Progenitor cell of endocrine pancreas (in vitro differentiated cells): ENCODE measurements at regions not wholly inside any gene's neighbourhood (a gene's known extent, or its start where the extent isn't known, plus 50 kb on each side); places are given as distances from the start of the nearest gene placed in this dataset.
"Not testable (repeated sequence)": the region's sequence is repeated elsewhere in the genome, so short reads cannot be mapped to it uniquely, and the experiment has no call there.

Experiments used
- DNase-seq: peaks from one replicate; pipeline ENCODE4 v3.0.0; 2021; ENCODE audit warnings: low spot score; ENCODE audit not compliant: unreplicated experiment
- H3K27ac Mint-ChIP-seq: 2 replicates; pipeline ENCODE4 v1.8.0; 2021; ENCODE audit warnings: mild to moderate bottlenecking, moderate library complexity, mixed read lengths
- H3K27me3 Mint-ChIP-seq: 2 replicates; pipeline ENCODE4 v1.8.0; 2021; ENCODE audit warnings: mixed read lengths
- H3K36me3 Mint-ChIP-seq: 2 replicates; pipeline ENCODE4 v1.8.0; 2022; ENCODE audit warnings: mixed read lengths; ENCODE audit not compliant: insufficient read depth
- H3K4me1 Mint-ChIP-seq: 2 replicates; pipeline ENCODE4 v1.8.0; 2021; ENCODE audit warnings: low read depth, mixed read lengths
- H3K4me3 Mint-ChIP-seq: 2 replicates; pipeline ENCODE4 v1.8.0; 2021; ENCODE audit warnings: low read depth, mild to moderate bottlenecking, moderate library complexity, mixed read lengths
- H3K9me3 Mint-ChIP-seq: 2 replicates; pipeline ENCODE4 v1.8.0; 2021; ENCODE audit warnings: low read depth, mixed read lengths
- TF ChIP-seq, protein P1 (sequence below): fragments of 200-600 bp; sonication (generic); IDR thresholded peaks from one replicate; pipeline ENCODE4 v1.5.0; 2021; ENCODE audit warnings: antibody characterized with exemption, mild to moderate bottlenecking; ENCODE audit not compliant: unreplicated experiment

DNA sequence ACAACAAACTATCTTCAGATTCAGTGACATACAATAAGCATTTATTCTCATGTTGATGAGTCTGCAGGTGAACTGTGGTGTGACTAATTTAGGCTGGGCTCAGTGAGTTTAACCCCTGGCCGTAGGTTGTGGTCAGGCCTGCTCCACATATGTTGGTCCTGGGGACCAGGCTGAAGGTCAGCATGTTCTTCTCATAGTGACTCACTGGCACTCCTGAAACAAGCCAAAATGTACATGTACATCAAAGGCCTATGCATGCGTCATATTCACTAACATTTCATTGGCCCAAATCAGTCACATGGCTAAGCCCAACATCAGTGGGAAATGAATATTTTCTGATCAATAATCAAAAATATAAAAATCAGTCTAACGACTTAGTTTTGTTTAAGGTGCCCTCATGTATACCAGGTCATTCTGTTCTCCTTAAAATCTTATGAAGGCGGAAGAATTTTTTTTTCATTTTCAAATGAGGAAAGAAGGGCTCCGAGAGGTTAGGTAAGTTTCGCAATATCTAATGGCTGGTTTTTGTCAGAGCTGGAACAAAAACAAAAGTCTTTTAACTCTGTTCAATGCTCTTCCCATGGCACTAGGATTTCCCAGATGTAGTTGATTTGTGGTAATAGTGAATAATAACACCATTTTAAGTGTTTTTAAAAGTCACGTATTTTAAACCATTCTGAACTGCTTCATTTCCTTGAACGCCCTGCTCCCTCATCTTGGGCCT is 148.5 kb downstream of the MFSD1 start:
- H3K9me3 Mint-ChIP-seq: no peaks in the 10 kb centered on the region
- TF ChIP-seq, protein P1, sequence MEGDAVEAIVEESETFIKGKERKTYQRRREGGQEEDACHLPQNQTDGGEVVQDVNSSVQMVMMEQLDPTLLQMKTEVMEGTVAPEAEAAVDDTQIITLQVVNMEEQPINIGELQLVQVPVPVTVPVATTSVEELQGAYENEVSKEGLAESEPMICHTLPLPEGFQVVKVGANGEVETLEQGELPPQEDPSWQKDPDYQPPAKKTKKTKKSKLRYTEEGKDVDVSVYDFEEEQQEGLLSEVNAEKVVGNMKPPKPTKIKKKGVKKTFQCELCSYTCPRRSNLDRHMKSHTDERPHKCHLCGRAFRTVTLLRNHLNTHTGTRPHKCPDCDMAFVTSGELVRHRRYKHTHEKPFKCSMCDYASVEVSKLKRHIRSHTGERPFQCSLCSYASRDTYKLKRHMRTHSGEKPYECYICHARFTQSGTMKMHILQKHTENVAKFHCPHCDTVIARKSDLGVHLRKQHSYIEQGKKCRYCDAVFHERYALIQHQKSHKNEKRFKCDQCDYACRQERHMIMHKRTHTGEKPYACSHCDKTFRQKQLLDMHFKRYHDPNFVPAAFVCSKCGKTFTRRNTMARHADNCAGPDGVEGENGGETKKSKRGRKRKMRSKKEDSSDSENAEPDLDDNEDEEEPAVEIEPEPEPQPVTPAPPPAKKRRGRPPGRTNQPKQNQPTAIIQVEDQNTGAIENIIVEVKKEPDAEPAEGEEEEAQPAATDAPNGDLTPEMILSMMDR: no peak
- H3K4me3 Mint-ChIP-seq: no peak overlapping the region
- H3K36me3 Mint-ChIP-seq: no peaks in the 10 kb centered on the region
- no peak for DNase-seq
- no peaks in the 10 kb centered on the region for H3K4me1 Mint-ChIP-seq
- H3K27me3 Mint-ChIP-seq: no peaks in the 10 kb centered on the region
- no peak overlapping the region for H3K27ac Mint-ChIP-seq

DNA sequence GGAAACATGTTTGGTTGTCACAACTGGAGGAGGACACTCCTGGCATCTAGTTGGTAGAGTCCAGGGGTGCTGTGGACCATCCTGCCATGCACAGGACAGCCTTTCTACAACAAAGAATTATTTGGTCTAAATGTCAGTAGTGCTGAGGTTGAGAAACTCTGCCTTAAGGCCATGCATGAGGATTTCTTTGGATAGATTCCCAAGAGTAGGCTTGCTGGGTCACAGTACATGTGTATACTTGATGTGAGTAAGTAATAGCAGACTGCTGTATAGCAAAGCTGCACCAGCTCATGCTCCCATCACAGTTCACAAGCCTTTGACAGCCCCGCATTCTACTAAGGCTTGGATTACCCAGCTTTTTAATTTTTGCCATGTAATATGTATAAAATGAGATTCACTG is 151.3 kb downstream of the MFSD1 start:
- Mint-ChIP-seq H3K4me1 (no peaks in the 10 kb centered on the region), H3K27me3 (peaks cover 3% of the 10 kb centered on the region), H3K36me3 (no peaks in the 10 kb centered on the region), H3K27ac (no peak overlapping the region), H3K9me3 (peaks cover 3% of the 10 kb centered on the region), H3K4me3 (no peak overlapping the region)
- TF ChIP-seq, protein P1: no peak
- no peak for DNase-seq

DNA sequence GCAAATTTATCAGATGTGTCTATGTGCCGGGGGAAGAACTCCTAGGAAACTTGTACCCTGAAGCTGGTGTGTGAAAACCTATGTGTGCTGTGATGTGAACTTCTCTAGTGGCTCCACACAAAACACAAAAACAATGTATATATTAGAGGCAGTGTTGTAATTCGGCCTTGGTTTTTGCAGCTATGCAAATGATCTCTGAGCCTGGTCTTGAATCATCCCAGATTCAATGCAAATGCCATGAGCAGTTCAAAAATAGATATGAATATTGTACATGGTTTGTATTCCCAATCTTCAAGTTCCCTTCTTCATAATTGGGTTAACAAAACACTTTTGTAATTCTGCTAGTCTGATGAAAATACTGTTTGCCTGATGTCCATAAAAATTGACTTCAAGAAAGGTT is 152.6 kb downstream of the MFSD1 start:
- no peak overlapping the region for H3K27ac Mint-ChIP-seq
- H3K27me3 Mint-ChIP-seq: peaks cover 3% of the 10 kb centered on the region
- peaks cover 3% of the 10 kb centered on the region for H3K9me3 Mint-ChIP-seq
- DNase-seq: no peak
- H3K4me1 Mint-ChIP-seq: no peaks in the 10 kb centered on the region
- no peaks in the 10 kb centered on the region for H3K36me3 Mint-ChIP-seq
- TF ChIP-seq, protein P1: no peak
- H3K4me3 Mint-ChIP-seq: no peak overlapping the region

DNA sequence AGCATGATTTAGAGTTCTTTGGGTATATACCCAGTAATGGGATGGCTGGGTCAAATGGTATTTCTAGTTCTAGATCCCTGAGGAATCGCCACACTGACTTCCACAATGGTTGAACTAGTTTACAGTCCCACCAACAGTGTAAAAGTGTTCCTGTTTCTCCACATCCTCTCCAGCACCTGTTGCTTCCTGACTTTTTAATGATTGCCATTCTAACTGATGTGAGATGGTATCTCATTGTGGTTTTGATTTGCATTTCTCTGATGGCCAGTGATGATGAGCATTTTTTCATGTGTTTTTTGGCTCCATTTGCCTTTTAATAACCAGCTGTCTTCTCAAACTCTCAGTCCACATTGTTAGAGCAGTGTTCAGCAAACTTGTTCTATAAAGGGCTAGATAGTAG is 155.9 kb downstream of the MFSD1 start:
- H3K4me3 Mint-ChIP-seq, H3K9me3 Mint-ChIP-seq, H3K36me3 Mint-ChIP-seq, H3K4me1 Mint-ChIP-seq, DNase-seq, H3K27ac Mint-ChIP-seq: not testable (repeated sequence)
- H3K27me3 Mint-ChIP-seq: peaks cover 11% of the 10 kb centered on the region

DNA sequence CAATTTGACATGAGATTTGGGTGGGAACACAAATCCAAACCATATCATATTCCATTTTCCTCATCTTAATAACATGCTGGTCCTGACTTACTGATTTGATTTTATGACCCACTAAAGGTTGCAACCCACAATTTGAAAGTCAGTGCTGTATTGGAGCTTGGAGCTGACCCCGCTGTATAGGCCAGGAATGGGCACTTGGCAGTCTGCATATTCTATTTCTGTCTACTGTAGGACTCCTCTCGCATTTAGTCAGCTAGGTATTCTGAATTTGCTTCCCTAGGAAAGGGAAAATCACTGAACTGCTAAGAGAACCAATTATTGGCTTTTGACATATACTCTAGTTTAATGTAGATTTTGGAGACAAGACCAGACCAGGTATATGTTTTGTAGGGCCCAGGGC is 157.0 kb downstream of the MFSD1 start:
- Mint-ChIP-seq H3K27ac (no peak overlapping the region), H3K27me3 (peaks cover 15% of the 10 kb centered on the region), H3K4me3 (no peak overlapping the region), H3K9me3 (peaks cover 3% of the 10 kb centered on the region), H3K4me1 (no peaks in the 10 kb centered on the region), H3K36me3 (no peaks in the 10 kb centered on the region)
- TF ChIP-seq, protein P1: no peak
- no peak for DNase-seq

DNA sequence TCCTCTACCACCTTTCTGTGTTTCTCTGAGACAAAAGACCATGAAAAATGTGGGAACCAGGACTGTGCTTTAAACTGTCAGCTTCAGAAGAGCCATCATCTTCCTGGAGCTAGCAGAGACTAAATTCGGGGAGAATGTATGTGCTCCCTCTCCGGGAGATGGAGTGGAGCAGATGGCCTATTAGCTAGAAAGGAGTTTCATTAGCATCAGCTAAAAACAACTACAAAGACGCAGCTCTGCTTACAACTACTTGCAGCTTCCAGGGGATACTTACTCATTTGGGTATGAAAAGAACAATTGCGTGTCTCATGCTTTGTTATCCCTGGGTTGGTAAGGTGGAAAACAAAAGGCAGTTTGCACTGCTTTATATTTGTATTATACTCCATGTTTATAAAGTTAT is 159.6 kb downstream of the MFSD1 start:
- H3K36me3 Mint-ChIP-seq: no peaks in the 10 kb centered on the region
- peaks cover 12% of the 10 kb centered on the region for H3K27me3 Mint-ChIP-seq
- H3K4me1 Mint-ChIP-seq: no peaks in the 10 kb centered on the region
- TF ChIP-seq, protein P1: no peak
- H3K9me3 Mint-ChIP-seq: no peaks in the 10 kb centered on the region
- DNase-seq: no peak
- H3K4me3 Mint-ChIP-seq: no peak overlapping the region
- no peak overlapping the region for H3K27ac Mint-ChIP-seq
